GM21515 (cell line): ENCODE measurements at regions not wholly inside any gene's neighbourhood (a gene's known extent, or its start where the extent isn't known, plus 50 kb on each side); places are given as distances from the start of the nearest gene placed in this dataset.
"Not testable (repeated sequence)": the region's sequence is repeated elsewhere in the genome, so short reads cannot be mapped to it uniquely, and the experiment has no call there.

Source experiments
- ATAC-seq: cut with Tn5 transposase; IDR thresholded peaks from one replicate; pipeline ENCODE4 v1.9.1; 2021; ENCODE audit not compliant: unreplicated experiment

DNA sequence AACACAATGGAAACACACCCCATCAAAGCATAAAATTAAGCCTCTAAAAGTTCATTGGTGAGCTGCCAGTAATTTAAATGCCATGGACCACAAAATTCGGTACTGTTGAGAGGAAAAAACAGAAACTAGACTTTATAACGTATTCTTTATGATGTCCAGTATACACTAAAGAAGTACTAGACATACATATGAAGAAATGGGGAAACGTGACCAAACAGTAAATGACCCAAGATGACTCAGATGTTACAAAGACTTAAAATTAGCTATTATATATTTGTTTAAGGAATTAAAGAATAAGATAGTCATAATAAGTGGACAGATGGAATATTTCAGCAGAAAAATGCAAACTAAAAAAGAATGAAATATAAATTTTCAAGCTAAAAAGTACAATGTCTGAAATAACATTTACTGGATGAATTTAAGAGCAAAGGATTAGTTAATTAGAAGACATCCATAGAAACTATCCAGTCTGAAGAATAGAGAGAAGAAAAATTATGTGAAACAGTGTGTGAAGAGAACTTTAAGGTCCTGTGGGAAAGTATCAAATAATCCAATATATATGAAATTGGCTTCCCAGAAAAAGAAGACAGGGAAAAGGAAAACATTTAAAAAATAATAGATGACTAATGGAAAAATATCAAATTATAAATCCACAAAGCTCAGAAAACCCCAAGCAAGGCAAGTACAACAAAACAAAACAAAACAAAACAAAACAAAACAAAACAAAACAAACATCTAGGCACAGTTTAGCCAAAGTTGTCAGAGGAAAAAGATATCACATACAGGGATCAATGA lies 69.4 kb downstream of the SAMD9 start:
- no peak for ATAC-seq

DNA sequence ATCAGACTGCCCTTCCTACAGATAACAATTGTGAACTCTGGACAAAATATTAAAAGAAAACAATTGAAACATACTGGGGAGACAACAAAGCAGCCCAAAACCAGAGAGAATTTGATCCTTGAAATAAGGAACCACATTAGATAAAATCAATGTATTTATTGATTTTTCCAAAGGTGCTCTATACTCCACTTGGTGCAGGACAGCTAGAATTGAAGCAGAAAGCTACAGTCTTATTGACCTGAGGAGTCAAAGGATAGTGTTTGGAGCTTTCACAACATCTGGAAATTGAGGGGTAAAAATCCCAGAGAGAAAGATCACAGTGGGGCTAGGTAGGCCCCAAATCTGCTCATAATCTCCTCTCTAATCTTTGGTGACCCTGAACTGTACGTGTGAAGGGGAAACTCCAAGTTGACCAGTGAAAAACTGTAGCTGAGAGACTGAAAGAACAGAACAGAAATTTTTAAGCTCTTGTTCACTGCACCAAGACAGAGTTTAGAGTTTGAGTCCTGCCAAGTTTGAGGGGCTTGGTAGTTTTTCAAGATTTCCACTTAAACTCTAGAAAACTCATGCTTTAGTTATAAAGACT lies 70.2 kb downstream of the SAMD9 start:
- ATAC-seq = no peak

- no peak for ATAC-seq
Observed at GRCh38 chr7:93046641-93047040, 71.1 kb downstream of the SAMD9 start.

DNA sequence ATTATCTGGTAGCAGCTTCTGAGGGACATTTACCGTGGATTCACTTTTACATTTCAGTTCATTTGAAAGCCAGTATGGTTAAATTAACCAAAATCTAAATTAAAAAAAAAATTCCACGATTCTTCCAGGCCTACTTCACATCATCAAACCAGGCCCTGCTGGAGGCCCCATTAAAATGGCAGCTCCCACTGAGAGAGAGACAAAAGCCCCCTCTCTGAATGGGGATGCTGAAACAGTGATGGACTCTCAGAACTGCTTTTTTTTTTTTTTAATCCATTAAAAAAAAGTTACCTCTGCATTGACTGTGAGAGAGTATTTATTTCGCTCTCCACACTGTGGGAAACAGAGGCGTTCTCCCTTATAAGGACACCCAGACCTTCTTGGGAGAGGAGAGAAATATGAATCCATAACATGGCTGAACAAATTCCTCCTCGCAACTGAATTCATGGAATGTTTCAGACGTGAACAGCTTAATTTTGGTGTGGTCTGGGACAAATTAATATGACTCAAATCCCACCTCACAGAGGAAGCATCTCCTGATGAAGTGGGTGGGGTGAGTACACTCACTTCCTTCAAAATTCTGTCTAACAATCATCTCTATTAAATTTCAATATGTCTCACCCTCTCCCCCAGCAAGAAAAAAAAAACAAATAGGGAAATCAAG lies 73.5 kb downstream of the SAMD9 start:
- ATAC-seq = no peak

- ATAC-seq = no peak
Observed at GRCh38 chr7:93043385-93043985, 74.3 kb downstream of the SAMD9 start.

DNA sequence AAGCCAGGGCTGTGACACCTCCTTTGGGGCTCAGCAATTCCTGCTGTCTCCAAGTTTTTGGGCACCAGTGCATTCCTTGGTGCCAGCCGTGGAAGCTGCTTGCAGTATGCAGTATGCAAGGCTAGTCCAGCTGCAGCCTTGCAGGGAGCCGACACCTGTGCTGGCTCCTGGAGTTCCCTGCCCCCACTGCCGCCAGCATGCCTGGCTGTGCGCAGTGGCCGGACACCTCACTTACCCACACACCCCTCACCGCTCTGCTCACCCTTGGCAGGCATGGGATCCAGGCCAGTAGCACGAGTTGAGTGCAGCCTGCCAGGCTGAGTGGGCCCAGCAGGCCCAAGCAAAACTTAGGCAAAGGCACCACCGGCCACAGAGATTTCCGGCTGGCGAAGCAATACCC lies 77.4 kb downstream of the SAMD9 start:
- no peak for ATAC-seq

DNA sequence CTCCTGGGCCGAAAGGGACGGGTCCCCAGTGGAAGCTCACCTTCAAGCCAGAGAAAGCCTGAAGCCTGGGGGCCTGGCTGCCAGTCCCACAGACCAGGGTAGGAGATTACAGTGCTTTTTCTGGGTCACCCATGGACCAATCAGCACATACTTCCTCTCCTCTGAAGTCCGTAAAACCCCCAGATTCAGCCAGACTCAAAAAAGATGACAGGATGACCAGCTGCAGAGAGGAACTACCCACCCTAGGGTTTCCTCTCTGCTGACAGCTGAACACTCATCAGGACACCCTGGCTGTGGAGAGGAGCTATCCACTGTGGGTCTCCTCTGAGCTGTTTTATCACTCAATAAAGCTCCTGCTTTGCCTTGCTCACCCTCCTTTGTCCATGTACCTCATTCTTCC lies 78.0 kb downstream of the SAMD9 start:
- no peak for ATAC-seq

- no peak for ATAC-seq
Observed at GRCh38 chr7:93039282-93039681, 78.5 kb downstream of the SAMD9 start.

DNA sequence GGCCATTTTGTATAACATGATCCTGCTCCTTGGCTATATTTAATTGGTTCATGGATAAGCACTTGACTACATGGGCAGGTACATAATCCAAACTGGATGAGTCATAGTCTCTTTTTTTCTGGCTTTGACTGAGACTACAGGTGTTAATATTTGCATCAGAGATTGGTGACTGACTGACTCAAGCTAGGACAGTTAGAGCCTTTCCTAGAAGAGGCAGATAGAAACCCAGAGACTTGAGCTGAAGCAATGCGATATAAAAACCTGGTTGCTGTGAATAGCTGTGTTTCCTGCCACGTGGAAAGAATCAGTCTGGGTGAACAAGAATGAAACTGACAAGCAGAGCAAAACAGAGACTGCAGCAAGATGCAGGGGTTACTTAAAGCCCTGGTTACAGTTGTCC lies 81.0 kb downstream of the SAMD9 start:
- ATAC-seq = peak; percentile 94

GRCh38 chr7:93036149-93036640 lies 81.6 kb downstream of the SAMD9 start:
- ATAC-seq = no peak

DNA sequence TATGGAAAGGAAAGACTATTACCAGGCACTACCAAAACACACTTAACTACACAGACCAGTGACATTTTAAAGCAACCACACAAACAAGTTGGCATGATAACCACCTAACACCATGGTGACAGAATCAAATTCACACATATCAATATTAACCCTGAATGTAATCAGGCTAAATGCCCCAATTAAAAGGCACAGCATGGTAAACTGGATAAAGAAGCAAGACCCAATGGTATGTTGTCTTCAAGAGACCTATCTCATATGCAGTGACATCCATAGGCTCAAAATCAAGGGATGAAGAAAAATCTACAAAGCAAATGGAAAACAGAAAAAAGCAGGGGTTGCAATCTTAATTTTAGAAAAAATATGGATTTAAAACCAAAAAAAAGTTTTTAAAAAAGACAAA lies 86.0 kb downstream of the SAMD9 start:
- no peak for ATAC-seq

GRCh38 chr7:93030605-93031225 lies 87.1 kb downstream of the SAMD9 start:
- no peak for ATAC-seq

- no peak for ATAC-seq
Observed at GRCh38 chr7:93029056-93029455, 88.7 kb downstream of the SAMD9 start.

DNA sequence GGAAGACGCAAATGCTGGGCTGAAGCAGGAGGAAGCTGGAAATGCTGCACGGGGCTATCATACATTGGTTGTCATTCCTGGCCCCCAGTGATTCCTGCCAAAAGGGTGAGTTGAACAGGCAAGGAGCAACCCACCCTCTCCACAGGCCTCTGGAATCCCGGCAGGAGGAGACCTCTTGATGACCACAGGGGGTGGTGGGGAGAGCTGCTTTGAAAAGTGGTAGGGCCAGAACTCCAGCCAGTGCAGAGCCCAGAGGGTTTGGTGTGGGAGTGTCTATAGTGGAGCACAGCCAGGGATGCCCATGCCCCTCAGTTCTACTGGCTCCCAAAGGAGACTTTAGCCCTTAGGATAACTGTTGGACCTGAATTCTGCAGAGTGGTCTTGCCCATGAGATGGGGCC lies 89.2 kb downstream of the SAMD9 start:
- no peak for ATAC-seq

GRCh38 chr7:93027044-93027443 lies 90.7 kb downstream of the SAMD9 start:
- ATAC-seq = no peak

DNA sequence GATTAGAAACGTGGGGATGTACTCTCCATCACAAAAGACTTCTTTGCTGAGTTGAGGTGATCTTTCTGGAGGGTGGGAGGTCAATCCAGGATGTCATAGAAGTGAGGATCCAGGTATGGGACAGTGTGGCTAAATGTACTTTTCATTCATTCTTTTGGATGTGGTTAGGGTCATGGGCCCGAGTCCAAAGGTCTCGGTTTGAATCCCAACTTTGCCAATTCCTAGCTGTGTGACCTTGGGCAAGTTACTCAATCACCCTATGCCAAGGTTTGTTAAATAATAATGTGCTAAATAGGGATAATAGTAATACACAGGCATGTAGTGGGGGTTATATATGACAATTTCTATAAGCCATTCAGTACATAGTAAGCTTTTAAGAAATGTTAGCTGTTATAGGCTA lies 91.4 kb downstream of the SAMD9 start:
- ATAC-seq = no peak

GRCh38 chr7:93025389-93025788 lies 92.4 kb downstream of the SAMD9 start:
- ATAC-seq = no peak

DNA sequence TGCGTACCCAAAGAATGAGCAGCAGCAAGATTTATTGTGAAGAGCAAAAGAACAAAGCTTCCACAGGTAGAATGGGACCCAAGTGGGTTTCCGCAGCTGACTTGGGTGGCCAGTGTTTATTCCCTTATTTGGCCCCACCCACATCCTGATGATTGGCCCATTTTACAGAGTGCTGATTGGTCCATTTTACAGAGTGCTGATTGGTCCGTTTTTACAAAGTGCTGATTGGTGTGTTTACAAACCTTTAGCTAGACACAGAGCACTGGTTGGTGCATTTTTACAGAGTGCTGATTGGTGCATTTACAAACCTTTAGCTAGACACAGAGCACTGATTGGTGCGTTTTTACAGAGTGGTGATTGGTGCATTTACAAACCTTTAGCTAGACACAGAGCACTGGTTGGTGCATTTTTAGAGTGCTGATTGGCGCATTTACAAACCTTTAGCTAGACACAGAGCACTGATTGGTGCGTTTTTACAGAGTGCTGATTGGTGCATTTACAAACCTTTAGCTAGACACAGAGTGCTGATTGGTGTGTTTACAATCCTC lies 94.8 kb downstream of the SAMD9 start:
- not testable (repeated sequence) for ATAC-seq

DNA sequence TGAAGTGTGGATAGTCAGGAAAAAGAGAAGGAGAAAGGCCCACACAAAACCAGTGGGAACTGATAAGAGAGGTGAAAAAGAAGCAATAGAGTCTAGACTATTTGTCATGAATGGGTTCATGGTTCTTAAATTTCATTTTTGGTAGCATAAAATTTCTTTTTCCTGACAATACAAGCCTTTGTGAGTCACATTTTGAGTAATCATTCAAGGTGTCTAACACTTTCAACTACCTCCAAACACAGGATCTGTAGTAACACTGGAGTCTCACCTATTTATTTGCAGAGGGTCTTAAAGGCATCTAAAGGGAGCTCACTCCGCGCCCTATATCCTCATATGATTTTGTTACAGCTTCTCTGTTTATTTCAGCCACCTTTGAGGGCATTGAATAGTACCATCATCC lies 96.0 kb downstream of the SAMD9 start:
- ATAC-seq = no peak

- no peak for ATAC-seq
Observed at GRCh38 chr7:93018716-93019115, 99.1 kb downstream of the SAMD9 start.
